WTC11 (cell line): ENCODE measurements at regions not wholly inside any gene's neighbourhood (a gene's known extent, or its start where the extent isn't known, plus 50 kb on each side); places are given as distances from the start of the nearest gene placed in this dataset.

ENCODE experiments used
- ATAC-seq: fragments of 200-7000 bp; cut with Tn5 transposase; 2 replicates; pipeline ENCODE4 v1.10.0; 2021; ENCODE audit warnings: mild to moderate bottlenecking, moderate library complexity
- CTCF ChIA-PET: fragments of 300-600 bp; sonication (Branson Sonifier 250); formaldehyde crosslinking; loops from one replicate; lab custom pipeline; 2021; ENCODE audit warnings: antibody characterized with exemption; lab: Charles Lee
- POLR2A ChIA-PET: fragments of 350-600 bp; sonication (Branson Sonifier 250); formaldehyde crosslinking; loops from one replicate; lab custom pipeline; 2021; ENCODE audit warnings: antibody characterized with exemption; lab: Charles Lee
- DNase-seq: peaks from one replicate; pipeline ENCODE4 v3.0.0; 2021; ENCODE audit warnings: low spot score
- H3K27ac Mint-ChIP-seq: 2 replicates; pipeline ENCODE4 v1.8.0; 2021; ENCODE audit warnings: mixed read lengths
- H3K27me3 Mint-ChIP-seq: 2 replicates; pipeline ENCODE4 v1.8.0; 2021; ENCODE audit warnings: low read depth, mild to moderate bottlenecking, moderate library complexity, mixed read lengths
- H3K36me3 Mint-ChIP-seq: 2 replicates; pipeline ENCODE4 v1.8.0; 2021; ENCODE audit warnings: mixed read lengths
- H3K4me1 Mint-ChIP-seq: 2 replicates; pipeline ENCODE4 v1.8.0; 2022; ENCODE audit warnings: mixed read lengths
- H3K4me3 Mint-ChIP-seq: 2 replicates; pipeline ENCODE4 v1.8.0; 2021; ENCODE audit warnings: mild to moderate bottlenecking, moderate library complexity, mixed read lengths
- H3K9me3 Mint-ChIP-seq: 2 replicates; pipeline ENCODE4 v1.8.0; 2021; ENCODE audit warnings: mixed read lengths
- CDX4 ChIP-seq: fragments of 250-450 bp; sonication (Bioruptor Pico); IDR thresholded peaks from 2 replicates; pipeline ENCODE4 v1.9.0; 2021; ENCODE audit warnings: moderate library complexity, mild to moderate bottlenecking, inconsistent platforms, borderline replicate concordance
- CREB1 ChIP-seq: sonication (generic); formaldehyde crosslinking; IDR thresholded peaks from 2 replicates; pipeline ENCODE4 v1.8.0; 2023; ENCODE audit warnings: mild to moderate bottlenecking, missing genetic modification reagents
- E2F5 ChIP-seq: sonication (generic); formaldehyde crosslinking; IDR thresholded peaks from 2 replicates; pipeline ENCODE4 v1.8.1; 2022; ENCODE audit warnings: mild to moderate bottlenecking, moderate library complexity, missing genetic modification reagents
- FOXP4 ChIP-seq: sonication (generic); formaldehyde crosslinking; IDR thresholded peaks from 2 replicates; pipeline ENCODE4 v1.8.0; 2022; ENCODE audit warnings: mild to moderate bottlenecking, missing genetic modification reagents
- MXD4 ChIP-seq: fragments of 250-450 bp; sonication (Bioruptor Pico); IDR thresholded peaks from 2 replicates; pipeline ENCODE4 v1.8.0; 2021; ENCODE audit warnings: mild to moderate bottlenecking, moderate library complexity, borderline replicate concordance
- NFATC4 ChIP-seq: fragments of 250-450 bp; sonication (Bioruptor Pico); IDR thresholded peaks from 2 replicates; pipeline ENCODE4 v1.9.0; 2021; ENCODE audit warnings: mild to moderate bottlenecking
- NR2C2 ChIP-seq: sonication (generic); formaldehyde crosslinking; IDR thresholded peaks from 2 replicates; pipeline ENCODE4 v1.8.0; 2022; ENCODE audit warnings: mild to moderate bottlenecking, missing genetic modification reagents
- PRDM15 ChIP-seq: sonication (generic); formaldehyde crosslinking; IDR thresholded peaks from 2 replicates; pipeline ENCODE4 v1.8.0; 2022; ENCODE audit warnings: missing genetic modification reagents
- PRRX2 ChIP-seq: fragments of 250-450 bp; sonication (Bioruptor Pico); IDR thresholded peaks from 2 replicates; pipeline ENCODE4 v1.8.0; 2021; ENCODE audit warnings: mild to moderate bottlenecking
- SOX15 ChIP-seq: fragments of 250-450 bp; sonication (Bioruptor Pico); IDR thresholded peaks from 2 replicates; pipeline ENCODE4 v1.9.0; 2021; ENCODE audit warnings: mild to moderate bottlenecking
- TEAD1 ChIP-seq: sonication (generic); formaldehyde crosslinking; IDR thresholded peaks from 2 replicates; pipeline ENCODE4 v1.8.0; 2022; ENCODE audit warnings: mild to moderate bottlenecking, missing genetic modification reagents
- ZNF423 ChIP-seq: fragments of 250-450 bp; sonication (Bioruptor Pico); IDR thresholded peaks from 2 replicates; pipeline ENCODE4 v2.1.2; 2022; ENCODE audit warnings: mild to moderate bottlenecking, moderate library complexity
- ZNF512 ChIP-seq: sonication (generic); formaldehyde crosslinking; IDR thresholded peaks from 2 replicates; pipeline ENCODE4 v1.8.1; 2022; ENCODE audit warnings: missing genetic modification reagents, borderline replicate concordance
- TF ChIP-seq, protein P1 (sequence below): sonication (generic); formaldehyde crosslinking; IDR thresholded peaks from 2 replicates; pipeline ENCODE4 v1.8.1; 2023; ENCODE audit warnings: mild to moderate bottlenecking, missing genetic modification reagents, borderline replicate concordance
- TF ChIP-seq, protein P2 (sequence below): sonication (generic); formaldehyde crosslinking; IDR thresholded peaks from 2 replicates; pipeline ENCODE4 v1.8.1; 2023; ENCODE audit warnings: mild to moderate bottlenecking, missing genetic modification reagents, moderate library complexity
- TF ChIP-seq, protein P3 (sequence below): fragments of 250-450 bp; sonication (Bioruptor Pico); IDR thresholded peaks from 2 replicates; pipeline ENCODE4 v1.9.0; 2021; ENCODE audit warnings: mild to moderate bottlenecking

DNA sequence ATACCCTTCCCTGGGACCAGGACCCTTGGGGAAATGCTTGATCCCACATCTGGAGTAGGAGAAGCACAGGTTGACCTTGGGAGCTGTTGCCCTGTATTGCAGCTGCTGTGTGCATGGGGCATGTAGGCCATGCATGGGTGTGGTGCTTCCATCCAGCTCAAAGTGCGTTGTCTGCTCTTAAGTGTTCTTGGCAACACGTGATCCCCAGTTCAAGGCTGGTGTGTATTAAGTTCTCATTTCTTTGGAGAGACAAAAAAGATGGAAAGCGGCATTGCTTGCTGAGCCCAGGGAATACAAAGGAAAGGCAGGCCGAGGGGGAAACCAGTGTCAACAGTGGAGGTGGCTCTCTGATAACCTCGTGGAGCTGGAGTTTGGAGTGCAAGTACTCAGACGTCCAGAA, 110.7 kb downstream of the RTP5 start:
- CTCF ChIA-PET = interaction anchor here (1.1 kb wide), 1 partner anchor 29 kb away, joined by 4 read pairs; no protein-coding TSS in a partner anchor
- H3K9me3 Mint-ChIP-seq = no peaks in the 10 kb centered on the region
- POLR2A ChIA-PET = no interaction called here
- no peaks in the 10 kb centered on the region for H3K36me3 Mint-ChIP-seq
- H3K27ac Mint-ChIP-seq = no peak overlapping the region
- DNase-seq = no peak
- peaks cover 2% of the 10 kb centered on the region; the same call in 1 of the 2 replicates for H3K27me3 Mint-ChIP-seq
- no peak for ATAC-seq
- no peak overlapping the region for H3K4me3 Mint-ChIP-seq
- no peaks in the 10 kb centered on the region for H3K4me1 Mint-ChIP-seq
- TF ChIP-seq MXD4 (CRISPR knock-in tag) = no peak
- TF ChIP-seq, protein P1, sequence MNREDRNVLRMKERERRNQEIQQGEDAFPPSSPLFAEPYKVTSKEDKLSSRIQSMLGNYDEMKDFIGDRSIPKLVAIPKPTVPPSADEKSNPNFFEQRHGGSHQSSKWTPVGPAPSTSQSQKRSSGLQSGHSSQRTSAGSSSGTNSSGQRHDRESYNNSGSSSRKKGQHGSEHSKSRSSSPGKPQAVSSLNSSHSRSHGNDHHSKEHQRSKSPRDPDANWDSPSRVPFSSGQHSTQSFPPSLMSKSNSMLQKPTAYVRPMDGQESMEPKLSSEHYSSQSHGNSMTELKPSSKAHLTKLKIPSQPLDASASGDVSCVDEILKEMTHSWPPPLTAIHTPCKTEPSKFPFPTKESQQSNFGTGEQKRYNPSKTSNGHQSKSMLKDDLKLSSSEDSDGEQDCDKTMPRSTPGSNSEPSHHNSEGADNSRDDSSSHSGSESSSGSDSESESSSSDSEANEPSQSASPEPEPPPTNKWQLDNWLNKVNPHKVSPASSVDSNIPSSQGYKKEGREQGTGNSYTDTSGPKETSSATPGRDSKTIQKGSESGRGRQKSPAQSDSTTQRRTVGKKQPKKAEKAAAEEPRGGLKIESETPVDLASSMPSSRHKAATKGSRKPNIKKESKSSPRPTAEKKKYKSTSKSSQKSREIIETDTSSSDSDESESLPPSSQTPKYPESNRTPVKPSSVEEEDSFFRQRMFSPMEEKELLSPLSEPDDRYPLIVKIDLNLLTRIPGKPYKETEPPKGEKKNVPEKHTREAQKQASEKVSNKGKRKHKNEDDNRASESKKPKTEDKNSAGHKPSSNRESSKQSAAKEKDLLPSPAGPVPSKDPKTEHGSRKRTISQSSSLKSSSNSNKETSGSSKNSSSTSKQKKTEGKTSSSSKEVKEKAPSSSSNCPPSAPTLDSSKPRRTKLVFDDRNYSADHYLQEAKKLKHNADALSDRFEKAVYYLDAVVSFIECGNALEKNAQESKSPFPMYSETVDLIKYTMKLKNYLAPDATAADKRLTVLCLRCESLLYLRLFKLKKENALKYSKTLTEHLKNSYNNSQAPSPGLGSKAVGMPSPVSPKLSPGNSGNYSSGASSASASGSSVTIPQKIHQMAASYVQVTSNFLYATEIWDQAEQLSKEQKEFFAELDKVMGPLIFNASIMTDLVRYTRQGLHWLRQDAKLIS (CRISPR knock-in tag) = no peak
- no peak for TF ChIP-seq CDX4 (CRISPR knock-in tag)
- TF ChIP-seq CREB1 = no peak
- TF ChIP-seq NFATC4 (CRISPR knock-in tag) = no peak
- TF ChIP-seq PRDM15 (CRISPR knock-in tag) = no peak
- no peak for TF ChIP-seq ZNF512
- TF ChIP-seq TEAD1 (CRISPR knock-in tag) = no peak
- no peak for TF ChIP-seq E2F5 (CRISPR knock-in tag)
- no peak for TF ChIP-seq ZNF423 (CRISPR knock-in tag)
- TF ChIP-seq PRRX2 (CRISPR knock-in tag) = no peak
- TF ChIP-seq, all 79 proteins: peak for 0

DNA sequence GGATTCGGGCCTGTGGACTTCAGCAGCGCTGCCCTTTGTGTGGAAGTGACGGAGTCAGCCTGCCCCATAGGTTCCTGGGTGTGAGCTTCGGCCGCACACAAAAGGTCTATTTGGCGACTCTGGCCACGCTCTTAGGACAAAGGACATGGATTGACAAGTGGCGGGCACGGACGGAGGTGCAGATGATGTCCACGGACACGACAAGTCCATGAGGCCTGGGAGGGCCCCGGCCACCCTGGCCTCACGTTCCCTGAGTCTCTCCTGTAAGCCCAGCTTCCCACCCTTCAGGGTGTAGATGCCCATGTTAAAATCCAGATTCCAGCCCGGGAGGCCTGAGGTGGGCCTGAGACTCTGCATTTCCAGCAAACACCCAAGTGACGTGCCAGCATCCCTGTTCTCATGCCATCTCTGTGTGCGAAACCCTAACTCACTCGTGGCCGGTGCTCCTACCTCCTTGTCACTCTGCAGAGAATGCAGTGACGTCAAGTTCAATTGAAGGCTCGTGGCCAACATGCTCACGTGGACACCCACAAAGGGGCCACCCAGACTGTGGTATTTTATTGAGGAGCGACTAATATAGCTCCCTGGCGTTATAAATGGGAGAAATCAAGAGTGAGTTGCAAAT, 111.7 kb downstream of the RTP5 start:
- ChIA-PET POLR2A (no interaction called here), CTCF (interaction anchor here (1.1 kb wide), 1 partner anchor 30 kb away, joined by 4 read pairs; no protein-coding TSS in a partner anchor)
- Mint-ChIP-seq H3K4me3 (no peak overlapping the region), H3K27me3 (peaks cover 2% of the 10 kb centered on the region; the same call in 1 of the 2 replicates), H3K27ac (no peak overlapping the region), H3K9me3 (no peaks in the 10 kb centered on the region), H3K36me3 (no peaks in the 10 kb centered on the region), H3K4me1 (no peaks in the 10 kb centered on the region)
- no peak for DNase-seq
- TF ChIP-seq FOXP4 (CRISPR knock-in tag) (no peak), SOX15 (no peak), NR2C2 (CRISPR knock-in tag) (no peak)
- TF ChIP-seq, protein P2, sequence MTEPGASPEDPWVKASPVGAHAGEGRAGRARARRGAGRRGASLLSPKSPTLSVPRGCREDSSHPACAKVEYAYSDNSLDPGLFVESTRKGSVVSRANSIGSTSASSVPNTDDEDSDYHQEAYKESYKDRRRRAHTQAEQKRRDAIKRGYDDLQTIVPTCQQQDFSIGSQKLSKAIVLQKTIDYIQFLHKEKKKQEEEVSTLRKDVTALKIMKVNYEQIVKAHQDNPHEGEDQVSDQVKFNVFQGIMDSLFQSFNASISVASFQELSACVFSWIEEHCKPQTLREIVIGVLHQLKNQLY (CRISPR knock-in tag) = no peak
- TF ChIP-seq, protein P3, sequence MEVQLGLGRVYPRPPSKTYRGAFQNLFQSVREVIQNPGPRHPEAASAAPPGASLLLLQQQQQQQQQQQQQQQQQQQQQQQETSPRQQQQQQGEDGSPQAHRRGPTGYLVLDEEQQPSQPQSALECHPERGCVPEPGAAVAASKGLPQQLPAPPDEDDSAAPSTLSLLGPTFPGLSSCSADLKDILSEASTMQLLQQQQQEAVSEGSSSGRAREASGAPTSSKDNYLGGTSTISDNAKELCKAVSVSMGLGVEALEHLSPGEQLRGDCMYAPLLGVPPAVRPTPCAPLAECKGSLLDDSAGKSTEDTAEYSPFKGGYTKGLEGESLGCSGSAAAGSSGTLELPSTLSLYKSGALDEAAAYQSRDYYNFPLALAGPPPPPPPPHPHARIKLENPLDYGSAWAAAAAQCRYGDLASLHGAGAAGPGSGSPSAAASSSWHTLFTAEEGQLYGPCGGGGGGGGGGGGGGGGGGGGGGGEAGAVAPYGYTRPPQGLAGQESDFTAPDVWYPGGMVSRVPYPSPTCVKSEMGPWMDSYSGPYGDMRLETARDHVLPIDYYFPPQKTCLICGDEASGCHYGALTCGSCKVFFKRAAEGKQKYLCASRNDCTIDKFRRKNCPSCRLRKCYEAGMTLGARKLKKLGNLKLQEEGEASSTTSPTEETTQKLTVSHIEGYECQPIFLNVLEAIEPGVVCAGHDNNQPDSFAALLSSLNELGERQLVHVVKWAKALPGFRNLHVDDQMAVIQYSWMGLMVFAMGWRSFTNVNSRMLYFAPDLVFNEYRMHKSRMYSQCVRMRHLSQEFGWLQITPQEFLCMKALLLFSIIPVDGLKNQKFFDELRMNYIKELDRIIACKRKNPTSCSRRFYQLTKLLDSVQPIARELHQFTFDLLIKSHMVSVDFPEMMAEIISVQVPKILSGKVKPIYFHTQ (CRISPR knock-in tag) = no peak
- no peak for ATAC-seq
